Testis (tissue), 2 donors: ENCODE measurements at regions not wholly inside any gene's neighbourhood (a gene's known extent, or its start where the extent isn't known, plus 50 kb on each side); places are given as distances from the start of the nearest gene placed in this dataset.

Experiments used
- POLR2A ChIP-seq: fragments of 450-650 bp; IDR thresholded peaks from one replicate; pipeline ENCODE4 v1.6.1; 2017; ENCODE audit warnings: antibody characterized with exemption, mild to moderate bottlenecking, moderate library complexity
- TF ChIP-seq, protein P1 (sequence below), 3 experiments: fragments of 450-650 bp in 2 of 3; fragments of 200-600 bp in 1 of 3; sonication (generic) in 1 of 3; IDR thresholded peaks; one replicate each; pipeline ENCODE4 v1.5.1; 2016 to 2019; ENCODE audit warnings: antibody characterized with exemption in 3 of 3, mild to moderate bottlenecking in 2 of 3, moderate library complexity in 1 of 3

- TF ChIP-seq, protein P1, sequence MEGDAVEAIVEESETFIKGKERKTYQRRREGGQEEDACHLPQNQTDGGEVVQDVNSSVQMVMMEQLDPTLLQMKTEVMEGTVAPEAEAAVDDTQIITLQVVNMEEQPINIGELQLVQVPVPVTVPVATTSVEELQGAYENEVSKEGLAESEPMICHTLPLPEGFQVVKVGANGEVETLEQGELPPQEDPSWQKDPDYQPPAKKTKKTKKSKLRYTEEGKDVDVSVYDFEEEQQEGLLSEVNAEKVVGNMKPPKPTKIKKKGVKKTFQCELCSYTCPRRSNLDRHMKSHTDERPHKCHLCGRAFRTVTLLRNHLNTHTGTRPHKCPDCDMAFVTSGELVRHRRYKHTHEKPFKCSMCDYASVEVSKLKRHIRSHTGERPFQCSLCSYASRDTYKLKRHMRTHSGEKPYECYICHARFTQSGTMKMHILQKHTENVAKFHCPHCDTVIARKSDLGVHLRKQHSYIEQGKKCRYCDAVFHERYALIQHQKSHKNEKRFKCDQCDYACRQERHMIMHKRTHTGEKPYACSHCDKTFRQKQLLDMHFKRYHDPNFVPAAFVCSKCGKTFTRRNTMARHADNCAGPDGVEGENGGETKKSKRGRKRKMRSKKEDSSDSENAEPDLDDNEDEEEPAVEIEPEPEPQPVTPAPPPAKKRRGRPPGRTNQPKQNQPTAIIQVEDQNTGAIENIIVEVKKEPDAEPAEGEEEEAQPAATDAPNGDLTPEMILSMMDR (IDR thresholded peaks at IDR 0.05) = no peak
- TF ChIP-seq POLR2A = no peak
These were observed 165.0 kb upstream of the HDAC9 start for GRCh38 chr7:18330548-18330947.
